ENCODE measurements at regions not wholly inside any gene's neighbourhood (a gene's known extent, or its start where the extent isn't known, plus 50 kb on each side); places are given as distances from the start of the nearest gene placed in this dataset.

DNA sequence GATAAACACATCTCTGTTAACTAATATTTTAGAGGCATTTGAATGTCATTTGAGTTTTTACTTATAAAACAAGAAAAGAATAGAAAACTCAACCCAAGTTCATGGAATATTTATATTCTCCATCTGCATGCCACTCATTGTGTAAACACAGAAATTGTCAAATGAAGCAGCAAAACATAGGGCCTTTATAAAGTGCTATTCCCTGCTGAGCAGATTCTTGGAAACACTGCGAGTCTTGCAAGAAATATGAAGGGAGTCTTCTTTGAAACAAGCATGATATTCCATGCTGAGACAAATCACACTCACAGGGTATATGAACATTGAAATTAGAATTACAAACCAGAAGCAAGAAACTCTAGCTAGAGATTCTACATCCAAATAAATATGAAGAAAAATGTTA is 655.8 kb downstream of the BRINP3 start:
- TF ChIP-seq CTCF (IDR thresholded peaks at IDR 0.05; ENCODE audit: low read depth, low read length) = no peak
- TF ChIP-seq EZH2phosphoT487 (IDR thresholded peaks at IDR 0.05; ENCODE audit: low read depth) = no peak

All from OCI-LY3 (cell line).